Chondrocyte (in vitro differentiated cells): ENCODE measurements at regions not wholly inside any gene's neighbourhood (a gene's known extent, or its start where the extent isn't known, plus 50 kb on each side); places are given as distances from the start of the nearest gene placed in this dataset.

Experiments
- DNase-seq: peaks from one replicate; pipeline ENCODE4 v3.0.0; 2021; ENCODE audit warnings: mixed read lengths, low spot score
- H3K27ac Mint-ChIP-seq: one replicate; pipeline ENCODE4 v1.8.0; 2021; ENCODE audit warnings: mild to moderate bottlenecking, moderate library complexity, mixed read lengths; ENCODE audit not compliant: unreplicated experiment
- H3K27me3 Mint-ChIP-seq: 2 replicates; pipeline ENCODE4 v1.8.0; 2021; ENCODE audit warnings: low read depth, mixed read lengths
- H3K36me3 Mint-ChIP-seq: 2 replicates; pipeline ENCODE4 v1.8.0; 2021; ENCODE audit warnings: low read depth, mixed read lengths
- H3K4me1 Mint-ChIP-seq: 2 replicates; pipeline ENCODE4 v1.8.0; 2021; ENCODE audit warnings: low read depth, mild to moderate bottlenecking, mixed read lengths
- H3K4me3 Mint-ChIP-seq: one replicate; pipeline ENCODE4 v1.8.0; 2021; ENCODE audit warnings: mild to moderate bottlenecking, moderate library complexity, mixed read lengths; ENCODE audit not compliant: unreplicated experiment
- H3K9me3 Mint-ChIP-seq: 2 replicates; pipeline ENCODE4 v1.8.0; 2021; ENCODE audit warnings: low read depth, mixed read lengths
- CTCF ChIP-seq: fragments of 200-600 bp; sonication (generic); IDR thresholded peaks from 2 replicates; pipeline ENCODE4 v1.5.0; 2021; ENCODE audit warnings: antibody characterized with exemption, mild to moderate bottlenecking, moderate library complexity

- peaks cover 7% of the 10 kb centered on the region for H3K9me3 Mint-ChIP-seq
- DNase-seq: no peak
- H3K27me3 Mint-ChIP-seq: peaks cover 9% of the 10 kb centered on the region
- no peaks in the 10 kb centered on the region for H3K4me1 Mint-ChIP-seq
- no peak overlapping the region for H3K4me3 Mint-ChIP-seq
- no peak for TF ChIP-seq CTCF
- no peaks in the 10 kb centered on the region for H3K36me3 Mint-ChIP-seq
- H3K27ac Mint-ChIP-seq: no peak overlapping the region
These were observed 115.2 kb downstream of the TRIM36 start for GRCh38 chr5:115054387-115054951.

- DNase-seq: no peak
- no peak overlapping the region for H3K4me3 Mint-ChIP-seq
- H3K27ac Mint-ChIP-seq: no peak overlapping the region
- no peaks in the 10 kb centered on the region for H3K4me1 Mint-ChIP-seq
- no peaks in the 10 kb centered on the region for H3K36me3 Mint-ChIP-seq
- H3K27me3 Mint-ChIP-seq: peaks cover 15% of the 10 kb centered on the region
- TF ChIP-seq CTCF: no peak
- peaks cover 7% of the 10 kb centered on the region for H3K9me3 Mint-ChIP-seq
These were observed 116.8 kb downstream of the TRIM36 start for GRCh38 chr5:115052948-115053347.

GRCh38 chr5:115050866-115051265 is 118.8 kb downstream of the TRIM36 start:
- H3K9me3 Mint-ChIP-seq: peaks cover 7% of the 10 kb centered on the region
- peaks cover 16% of the 10 kb centered on the region for H3K27me3 Mint-ChIP-seq

GRCh38 chr5:115033861-115034260 is 135.8 kb downstream of the TRIM36 start:
- Mint-ChIP-seq H3K27me3 (peaks cover 4% of the 10 kb centered on the region), H3K9me3 (peaks cover 37% of the 10 kb centered on the region), H3K27ac (no peak overlapping the region), H3K36me3 (peaks cover 1% of the 10 kb centered on the region), H3K4me3 (no peak overlapping the region), H3K4me1 (no peaks in the 10 kb centered on the region)
- no peak for TF ChIP-seq CTCF
- no peak for DNase-seq

More at GRCh38 chr5:115050866-115051265, 118.8 kb downstream of the TRIM36 start:
- no peak for DNase-seq
- no peak overlapping the region for H3K27ac Mint-ChIP-seq
- H3K36me3 Mint-ChIP-seq: no peaks in the 10 kb centered on the region
- H3K4me1 Mint-ChIP-seq: no peaks in the 10 kb centered on the region
- TF ChIP-seq CTCF: no peak
- no peak overlapping the region for H3K4me3 Mint-ChIP-seq

- Mint-ChIP-seq H3K4me3 (no peak overlapping the region), H3K4me1 (no peaks in the 10 kb centered on the region), H3K36me3 (peaks cover 1% of the 10 kb centered on the region), H3K9me3 (peaks cover 10% of the 10 kb centered on the region), H3K27ac (no peak overlapping the region), H3K27me3 (peaks cover 9% of the 10 kb centered on the region)
- TF ChIP-seq CTCF: no peak
- DNase-seq: no peak
These were observed 141.2 kb downstream of the TRIM36 start for GRCh38 chr5:115028557-115028956.
